Smooth muscle cell (in vitro differentiated cells): ENCODE measurements at regions not wholly inside any gene's neighbourhood (a gene's known extent, or its start where the extent isn't known, plus 50 kb on each side); places are given as distances from the start of the nearest gene placed in this dataset.

Experiments
- DNase-seq: peaks from one replicate; lab custom pipeline; 2025; ENCODE audit not compliant: unreplicated experiment; lab: John Stamatoyannopoulos, UW
- H2AFZ ChIP-seq: fragments of 200-600 bp; sonication (generic); 2 replicates; pipeline ENCODE4 v1.6.0; 2016; ENCODE audit warnings: antibody characterized with exemption, low read depth, mild to moderate bottlenecking
- H3F3A ChIP-seq: fragments of 200-600 bp; sonication (generic); 2 replicates; pipeline ENCODE4 v1.6.0; 2017; ENCODE audit warnings: antibody characterized with exemption, low read depth
- H3K27ac ChIP-seq: fragments of 200-600 bp; sonication (generic); 2 replicates; pipeline ENCODE4 v1.5.1; 2016; ENCODE audit warnings: low read depth, mild to moderate bottlenecking
- H3K27me3 ChIP-seq: fragments of 200-600 bp; sonication (generic); 2 replicates; pipeline ENCODE4 v1.6.1; 2016; ENCODE audit warnings: low read depth, mild to moderate bottlenecking
- H3K36me3 ChIP-seq: fragments of 200-600 bp; sonication (generic); 2 replicates; pipeline ENCODE4 v1.5.1; 2016; ENCODE audit warnings: low read depth
- H3K4me1 ChIP-seq: fragments of 200-600 bp; sonication (generic); 2 replicates; pipeline ENCODE4 v1.5.1; 2016; ENCODE audit warnings: low read depth
- H3K4me2 ChIP-seq: fragments of 200-600 bp; sonication (generic); 2 replicates; pipeline ENCODE4 v1.6.0; 2016; ENCODE audit warnings: mild to moderate bottlenecking
- H3K4me3 ChIP-seq: fragments of 200-600 bp; sonication (generic); 2 replicates; pipeline ENCODE4 v1.5.1; 2016; ENCODE audit warnings: mild to moderate bottlenecking
- H3K79me2 ChIP-seq: fragments of 200-600 bp; sonication (generic); 2 replicates; pipeline ENCODE4 v1.6.0; 2016; ENCODE audit warnings: low read depth, mild to moderate bottlenecking
- H3K9ac ChIP-seq: fragments of 200-600 bp; sonication (generic); 2 replicates; pipeline ENCODE4 v1.6.0; 2016; ENCODE audit warnings: low read depth
- H3K9me3 ChIP-seq: fragments of 200-600 bp; sonication (generic); replicated peaks from 2 replicates; pipeline ENCODE4 v1.5.1; 2016; ENCODE audit warnings: low read depth
- H4K20me1 ChIP-seq: fragments of 200-600 bp; sonication (generic); 2 replicates; pipeline ENCODE4 v1.6.0; 2016; ENCODE audit warnings: low read depth
- WGBS: methylation state at CpG from one replicate; pipeline ENCODE4 v1.1.7; 2016; ENCODE audit warnings: low lambda C conversion rate; 5-methylcytosine and 5-hydroxymethylcytosine counted together
- TF ChIP-seq, protein P1 (sequence below): fragments of 200-600 bp; sonication (generic); IDR thresholded peaks from 2 replicates; pipeline ENCODE4 v1.5.1; 2017; ENCODE audit warnings: borderline replicate concordance, mild to moderate bottlenecking, antibody characterized with exemption; ENCODE audit not compliant: insufficient read depth, poor library complexity, severe bottlenecking

- Histone ChIP-seq H3K27ac (no peak overlapping the region), H3K27me3 (peaks cover 61% of the 10 kb centered on the region), H4K20me1 (no peaks in the 10 kb centered on the region), H3K4me2 (no peak overlapping the region), H3K9ac (no peak overlapping the region), H2AFZ (no peak overlapping the region), H3K4me3 (no peak overlapping the region), H3K36me3 (no peaks in the 10 kb centered on the region), H3F3A (no peaks in the 10 kb centered on the region), H3K79me2 (no peaks in the 10 kb centered on the region), H3K9me3 (no peaks in the 10 kb centered on the region), H3K4me1 (peaks cover 18% of the 10 kb centered on the region)
- 94% methylated on average over 1 of the region's 1 CpG for WGBS
- TF ChIP-seq, protein P1, sequence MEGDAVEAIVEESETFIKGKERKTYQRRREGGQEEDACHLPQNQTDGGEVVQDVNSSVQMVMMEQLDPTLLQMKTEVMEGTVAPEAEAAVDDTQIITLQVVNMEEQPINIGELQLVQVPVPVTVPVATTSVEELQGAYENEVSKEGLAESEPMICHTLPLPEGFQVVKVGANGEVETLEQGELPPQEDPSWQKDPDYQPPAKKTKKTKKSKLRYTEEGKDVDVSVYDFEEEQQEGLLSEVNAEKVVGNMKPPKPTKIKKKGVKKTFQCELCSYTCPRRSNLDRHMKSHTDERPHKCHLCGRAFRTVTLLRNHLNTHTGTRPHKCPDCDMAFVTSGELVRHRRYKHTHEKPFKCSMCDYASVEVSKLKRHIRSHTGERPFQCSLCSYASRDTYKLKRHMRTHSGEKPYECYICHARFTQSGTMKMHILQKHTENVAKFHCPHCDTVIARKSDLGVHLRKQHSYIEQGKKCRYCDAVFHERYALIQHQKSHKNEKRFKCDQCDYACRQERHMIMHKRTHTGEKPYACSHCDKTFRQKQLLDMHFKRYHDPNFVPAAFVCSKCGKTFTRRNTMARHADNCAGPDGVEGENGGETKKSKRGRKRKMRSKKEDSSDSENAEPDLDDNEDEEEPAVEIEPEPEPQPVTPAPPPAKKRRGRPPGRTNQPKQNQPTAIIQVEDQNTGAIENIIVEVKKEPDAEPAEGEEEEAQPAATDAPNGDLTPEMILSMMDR = no peak
- DNase-seq = no peak
These were observed 203.6 kb downstream of the PDCD6IP start for GRCh38 chr3:34001990-34002389.

- Histone ChIP-seq H3K9me3 (no peaks in the 10 kb centered on the region), H3K4me3 (no peak overlapping the region), H3K4me1 (peaks cover 18% of the 10 kb centered on the region), H3F3A (no peaks in the 10 kb centered on the region), H3K79me2 (no peaks in the 10 kb centered on the region), H3K36me3 (no peaks in the 10 kb centered on the region), H4K20me1 (no peaks in the 10 kb centered on the region), H3K4me2 (no peak overlapping the region), H3K27ac (no peak overlapping the region), H3K9ac (no peak overlapping the region), H3K27me3 (peaks cover 65% of the 10 kb centered on the region), H2AFZ (no peak overlapping the region)
- no peak for DNase-seq
- TF ChIP-seq, protein P1 = no peak
- WGBS = 62% methylated on average over 3 of the region's 3 CpGs
These were observed 204.2 kb downstream of the PDCD6IP start for GRCh38 chr3:34002569-34003100.

GRCh38 chr3:34005886-34006285 is 207.5 kb downstream of the PDCD6IP start:
- Histone ChIP-seq H3K4me2 (no peak overlapping the region), H3K4me1 (peaks cover 27% of the 10 kb centered on the region), H3K9me3 (no peaks in the 10 kb centered on the region), H3K36me3 (no peaks in the 10 kb centered on the region), H2AFZ (no peak overlapping the region), H3K9ac (no peak overlapping the region), H4K20me1 (no peaks in the 10 kb centered on the region), H3K27me3 (peaks cover 51% of the 10 kb centered on the region), H3K4me3 (no peak overlapping the region), H3K27ac (no peak overlapping the region), H3F3A (no peaks in the 10 kb centered on the region), H3K79me2 (no peaks in the 10 kb centered on the region)
- DNase-seq = no peak
- TF ChIP-seq, protein P1 = no peak
- WGBS = 80% methylated on average over 1 of the region's 1 CpG

DNA sequence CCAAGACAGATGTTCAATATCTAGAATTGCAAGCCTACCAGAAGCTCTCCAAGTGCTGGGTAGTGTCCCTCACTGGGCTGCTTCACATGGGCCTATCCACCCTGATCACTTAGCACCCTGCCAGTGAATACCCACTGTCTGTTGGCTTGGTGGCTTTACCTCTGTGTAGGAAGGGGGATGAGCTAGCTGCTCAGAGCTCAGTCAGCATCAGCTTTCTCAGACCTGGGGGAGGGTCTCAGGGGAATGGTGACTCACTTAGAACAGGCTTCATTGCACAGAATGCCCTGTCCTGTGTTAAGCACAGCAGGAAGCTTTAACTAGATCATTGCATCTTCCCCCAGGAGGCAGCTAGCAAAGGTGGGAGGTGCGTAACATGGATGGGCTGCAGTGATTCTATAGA is 209.8 kb downstream of the PDCD6IP start:
- DNase-seq = no peak
- H3K9ac ChIP-seq = no peak overlapping the region
- no peak overlapping the region for H3K4me3 ChIP-seq
- peaks cover 32% of the 10 kb centered on the region for H3K27me3 ChIP-seq
- H2AFZ ChIP-seq = no peak overlapping the region
- TF ChIP-seq, protein P1 = no peak
- no peaks in the 10 kb centered on the region for H3K36me3 ChIP-seq
- H3K9me3 ChIP-seq = no peaks in the 10 kb centered on the region
- H4K20me1 ChIP-seq = peaks cover 8% of the 10 kb centered on the region
- no peaks in the 10 kb centered on the region for H3K79me2 ChIP-seq
- peaks cover 29% of the 10 kb centered on the region for H3K4me1 ChIP-seq
- H3F3A ChIP-seq = peaks cover 17% of the 10 kb centered on the region
- no peak overlapping the region for H3K4me2 ChIP-seq
- WGBS = 80% methylated on average over 1 of the region's 1 CpG
- no peak overlapping the region for H3K27ac ChIP-seq
